Subcutaneous abdominal adipose tissue (tissue), 5 donors: ENCODE measurements at regions not wholly inside any gene's neighbourhood (a gene's known extent, or its start where the extent isn't known, plus 50 kb on each side); places are given as distances from the start of the nearest gene placed in this dataset.

Experiments used
- H3K27ac ChIP-seq: one replicate; pipeline ENCODE4 v1.7.0; 2013; ENCODE audit warnings: low read depth, mild to moderate bottlenecking, inconsistent platforms, low read length, moderate library complexity
- H3K27me3 ChIP-seq, 5 donors: one replicate each; pipeline ENCODE4 v1.7.0; 2013; ENCODE audit warnings: low read length in 5 of 5, inconsistent platforms in 1 of 5; ENCODE audit not compliant: control insufficient read depth in 5 of 5, insufficient read depth in 4 of 5
- H3K36me3 ChIP-seq, 5 donors: one replicate each; pipeline ENCODE4 v1.7.0; 2013; ENCODE audit warnings: low read length in 5 of 5; ENCODE audit not compliant: control insufficient read depth in 5 of 5, insufficient read depth in 5 of 5
- H3K4me1 ChIP-seq, 5 donors: one replicate each; pipeline ENCODE4 v1.7.0; 2013; ENCODE audit warnings: low read length in 5 of 5, mild to moderate bottlenecking in 3 of 5, moderate library complexity in 1 of 5; ENCODE audit not compliant: control insufficient read depth in 5 of 5, insufficient read depth in 5 of 5
- H3K4me3 ChIP-seq, 5 donors: one replicate each; pipeline ENCODE4 v1.7.0; 2013; ENCODE audit warnings: low read length in 5 of 5, low read depth in 1 of 5
- H3K9ac ChIP-seq, 5 donors: one replicate each; pipeline ENCODE4 v1.7.0; 2013; ENCODE audit warnings: low read length in 5 of 5, mild to moderate bottlenecking in 4 of 5, moderate library complexity in 3 of 5
- H3K9me3 ChIP-seq, 5 donors: one replicate each; pipeline ENCODE4 v1.7.0; 2013; ENCODE audit warnings: low read length in 5 of 5; ENCODE audit not compliant: control insufficient read depth in 5 of 5
- donor health status: healthy.
- donor health status: healthy.
- donor health status: healthy.
- donor health status: healthy.
- donor health status: healthy.

DNA sequence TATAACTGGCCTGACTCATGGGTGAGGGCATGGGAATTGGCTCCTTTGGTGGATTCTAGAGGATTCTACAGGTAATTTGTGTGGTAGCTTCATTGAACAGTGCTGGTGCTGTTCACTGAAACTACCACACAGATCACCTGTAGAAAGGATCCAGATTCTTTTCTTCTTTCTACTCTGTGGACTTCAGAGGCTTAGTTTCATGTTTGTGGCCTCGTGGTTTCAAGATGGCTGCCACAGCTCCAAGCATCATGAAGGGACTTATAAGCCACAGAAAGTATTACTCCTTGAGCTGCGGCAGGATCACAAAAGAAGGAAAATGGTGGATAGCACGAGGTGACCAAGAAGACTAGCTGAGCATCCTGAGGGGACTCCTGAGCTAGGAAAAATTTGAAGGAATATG is 88.9 kb downstream of the ADCYAP1 start:
- Histone ChIP-seq H3K27ac (no peak overlapping the region), H3K27me3 (no peaks in the 10 kb centered on the region), H3K36me3 (no peaks in the 10 kb centered on the region), H3K4me3 (no peak overlapping the region), H3K9me3 (peaks cover 0 to 10% (median 0%) of the 10 kb centered on the region in 5 donors), H3K4me1 (peaks cover 0 to 4% (median 0%) of the 10 kb centered on the region in 5 donors), H3K9ac (no peak overlapping the region)

DNA sequence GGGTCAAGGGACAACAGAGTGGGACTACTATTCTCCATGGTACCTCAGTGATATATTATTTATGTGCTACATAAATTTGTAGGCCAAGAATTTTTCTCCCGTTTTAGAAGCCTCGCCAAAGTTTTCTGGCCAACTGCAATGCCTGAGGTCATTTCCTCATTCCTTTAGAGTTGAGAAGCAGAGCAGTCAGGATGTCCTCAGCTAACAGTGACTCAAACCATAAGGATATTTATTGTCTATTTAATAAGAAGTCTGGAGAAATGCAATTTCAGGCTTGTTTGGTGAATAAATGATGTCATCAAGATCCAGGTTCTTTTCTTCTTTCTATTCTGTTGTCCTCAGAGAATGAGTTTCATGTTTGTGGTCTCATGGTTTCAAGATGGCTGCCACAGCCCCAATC is 91.0 kb downstream of the ADCYAP1 start:
- H3K27me3 ChIP-seq, result no peaks in the 10 kb centered on the region
- H3K36me3 ChIP-seq, result no peaks in the 10 kb centered on the region
- peaks cover 0 to 4% (median 0%) of the 10 kb centered on the region in 5 donors for H3K4me1 ChIP-seq
- H3K9me3 ChIP-seq, result peaks cover 0 to 10% (median 0%) of the 10 kb centered on the region in 5 donors
- no peak overlapping the region for H3K4me3 ChIP-seq
- no peak overlapping the region for H3K27ac ChIP-seq
- no peak overlapping the region for H3K9ac ChIP-seq

DNA sequence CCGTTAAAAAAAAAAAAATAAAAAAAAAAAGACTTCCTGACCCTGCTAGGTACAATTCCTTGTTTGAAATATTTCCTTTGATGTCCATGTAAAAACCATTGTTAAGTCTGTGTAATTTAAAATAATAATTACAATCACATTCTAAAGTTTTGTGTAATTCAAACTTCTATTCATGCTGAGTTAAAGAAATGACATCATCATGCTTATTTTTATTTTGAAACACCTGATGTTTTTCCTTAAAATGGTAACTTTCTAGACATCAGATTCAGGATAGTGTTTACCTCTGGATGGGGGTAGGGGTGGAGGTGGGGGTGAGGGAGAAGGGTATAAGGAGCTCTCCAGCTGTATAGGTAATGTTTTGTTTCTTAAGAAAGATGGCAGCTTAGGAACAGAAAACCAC is 92.8 kb downstream of the ADCYAP1 start:
- Histone ChIP-seq H3K27me3 (no peaks in the 10 kb centered on the region), H3K4me1 (peaks cover 0 to 4% (median 0%) of the 10 kb centered on the region in 5 donors), H3K36me3 (no peaks in the 10 kb centered on the region), H3K9me3 (peaks cover 0 to 8% (median 0%) of the 10 kb centered on the region in 5 donors), H3K9ac (no peak overlapping the region), H3K27ac (no peak overlapping the region), H3K4me3 (no peak overlapping the region)

- Histone ChIP-seq H3K9ac (no peak overlapping the region), H3K27me3 (no peaks in the 10 kb centered on the region), H3K9me3 (no peaks in the 10 kb centered on the region), H3K36me3 (no peaks in the 10 kb centered on the region), H3K4me3 (no peak overlapping the region), H3K4me1 (peaks cover 0 to 4% (median 0%) of the 10 kb centered on the region in 5 donors), H3K27ac (no peak overlapping the region)
Observed at GRCh38 chr18:998936-999335, 94.3 kb downstream of the ADCYAP1 start.

- Histone ChIP-seq H3K4me1 (no peaks in the 10 kb centered on the region), H3K36me3 (no peaks in the 10 kb centered on the region), H3K4me3 (no peak overlapping the region), H3K27ac (no peak overlapping the region), H3K27me3 (no peaks in the 10 kb centered on the region), H3K9me3 (no peaks in the 10 kb centered on the region), H3K9ac (no peak overlapping the region)
Observed at GRCh38 chr18:1002653-1003178, 98.0 kb downstream of the ADCYAP1 start.

DNA sequence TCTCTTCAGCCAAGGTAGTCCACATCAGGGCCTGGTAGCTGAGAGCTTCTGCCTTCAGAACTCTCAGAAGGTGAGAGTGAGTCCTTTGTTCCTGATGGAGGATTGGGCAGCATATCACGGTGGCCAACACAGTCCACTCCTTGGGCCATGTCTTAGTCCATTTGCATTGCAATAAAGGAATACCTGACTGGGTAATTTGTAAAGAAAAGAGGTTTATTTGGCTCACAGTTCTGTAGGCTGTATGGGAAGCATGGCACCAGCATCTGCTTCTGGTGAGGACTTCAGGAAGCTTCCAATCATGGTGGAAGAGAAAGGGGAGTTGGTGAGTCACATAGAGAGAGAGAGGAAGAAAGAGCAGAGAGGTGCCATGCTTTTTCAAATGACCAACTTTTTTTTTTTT is 98.8 kb downstream of the ADCYAP1 start:
- Histone ChIP-seq H3K27me3 (no peaks in the 10 kb centered on the region), H3K9ac (no peak overlapping the region), H3K4me3 (no peak overlapping the region), H3K27ac (no peak overlapping the region), H3K9me3 (no peaks in the 10 kb centered on the region), H3K4me1 (no peaks in the 10 kb centered on the region), H3K36me3 (no peaks in the 10 kb centered on the region)

GRCh38 chr18:1006304-1006703 is 101.6 kb downstream of the ADCYAP1 start:
- no peaks in the 10 kb centered on the region for H3K27me3 ChIP-seq
- no peak overlapping the region for H3K9ac ChIP-seq
- no peak overlapping the region for H3K27ac ChIP-seq
- peaks cover 0 to 2% (median 0%) of the 10 kb centered on the region in 5 donors for H3K4me1 ChIP-seq
- no peaks in the 10 kb centered on the region for H3K36me3 ChIP-seq
- H3K4me3 ChIP-seq, result no peak overlapping the region
- H3K9me3 ChIP-seq, result no peaks in the 10 kb centered on the region

DNA sequence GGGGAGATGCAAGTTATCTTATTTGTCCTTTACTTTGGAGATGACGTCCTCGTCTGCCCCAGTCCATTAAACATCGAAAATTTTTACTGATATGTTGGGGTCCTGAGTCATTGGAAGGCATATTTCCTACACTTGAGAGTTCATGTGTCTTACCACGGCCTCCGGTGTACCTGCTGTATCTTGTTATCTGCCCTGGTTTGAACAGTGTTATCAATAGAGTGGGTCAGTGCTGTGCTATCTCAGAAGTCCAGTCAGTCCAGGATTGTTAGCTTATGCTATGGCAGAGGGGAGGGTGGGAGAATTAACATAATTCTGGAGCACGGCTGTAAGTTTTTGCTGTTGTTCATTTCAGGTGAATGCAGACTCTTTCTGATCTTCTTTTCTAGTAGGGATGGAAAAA is 102.3 kb downstream of the ADCYAP1 start:
- no peak overlapping the region for H3K27ac ChIP-seq
- no peaks in the 10 kb centered on the region for H3K27me3 ChIP-seq
- no peaks in the 10 kb centered on the region for H3K36me3 ChIP-seq
- H3K4me1 ChIP-seq, result peaks cover 0 to 5% (median 0%) of the 10 kb centered on the region in 5 donors
- H3K9me3 ChIP-seq, result no peaks in the 10 kb centered on the region
- H3K9ac ChIP-seq, result no peak overlapping the region
- no peak overlapping the region for H3K4me3 ChIP-seq

- Histone ChIP-seq H3K4me1 (peaks cover 0 to 27% (median 20%) of the 10 kb centered on the region in 5 donors), H3K27ac (no peak overlapping the region), H3K9me3 (no peaks in the 10 kb centered on the region), H3K27me3 (no peaks in the 10 kb centered on the region), H3K9ac (no peak overlapping the region), H3K4me3 (no peak overlapping the region), H3K36me3 (no peaks in the 10 kb centered on the region)
Observed at GRCh38 chr18:1011349-1011748, 106.7 kb downstream of the ADCYAP1 start.

- H3K27ac ChIP-seq, result no peak overlapping the region
- no peaks in the 10 kb centered on the region for H3K36me3 ChIP-seq
- H3K9me3 ChIP-seq, result no peaks in the 10 kb centered on the region
Observed at GRCh38 chr18:1012775-1013174, 108.1 kb downstream of the ADCYAP1 start.

GRCh38 chr18:1013951-1014350 is 109.3 kb downstream of the ADCYAP1 start:
- H3K4me1 ChIP-seq, result peaks cover 0 to 42% (median 32%) of the 10 kb centered on the region in 5 donors

More at GRCh38 chr18:1012775-1013174, 108.1 kb downstream of the ADCYAP1 start:
- Histone ChIP-seq H3K27me3 (no peaks in the 10 kb centered on the region), H3K9ac (no peak overlapping the region), H3K4me1 (peaks cover 0 to 30% (median 21%) of the 10 kb centered on the region in 5 donors), H3K4me3 (no peak overlapping the region)

More at GRCh38 chr18:1013951-1014350, 109.3 kb downstream of the ADCYAP1 start:
- H3K36me3 ChIP-seq, result no peaks in the 10 kb centered on the region
- no peaks in the 10 kb centered on the region for H3K27me3 ChIP-seq
- no peaks in the 10 kb centered on the region for H3K9me3 ChIP-seq
- no peak overlapping the region for H3K4me3 ChIP-seq
- no peak overlapping the region for H3K27ac ChIP-seq
- no peak overlapping the region for H3K9ac ChIP-seq
